ENCODE measurements at regions not wholly inside any gene's neighbourhood (a gene's known extent, or its start where the extent isn't known, plus 50 kb on each side); places are given as distances from the start of the nearest gene placed in this dataset.

- no peak for DNase-seq (ENCODE audit: extremely low read depth, low read depth)
- no peak overlapping the region for H3K4me3 ChIP-seq (replicated peaks; ENCODE audit: low read depth, low read length)
- TF ChIP-seq, protein P1, sequence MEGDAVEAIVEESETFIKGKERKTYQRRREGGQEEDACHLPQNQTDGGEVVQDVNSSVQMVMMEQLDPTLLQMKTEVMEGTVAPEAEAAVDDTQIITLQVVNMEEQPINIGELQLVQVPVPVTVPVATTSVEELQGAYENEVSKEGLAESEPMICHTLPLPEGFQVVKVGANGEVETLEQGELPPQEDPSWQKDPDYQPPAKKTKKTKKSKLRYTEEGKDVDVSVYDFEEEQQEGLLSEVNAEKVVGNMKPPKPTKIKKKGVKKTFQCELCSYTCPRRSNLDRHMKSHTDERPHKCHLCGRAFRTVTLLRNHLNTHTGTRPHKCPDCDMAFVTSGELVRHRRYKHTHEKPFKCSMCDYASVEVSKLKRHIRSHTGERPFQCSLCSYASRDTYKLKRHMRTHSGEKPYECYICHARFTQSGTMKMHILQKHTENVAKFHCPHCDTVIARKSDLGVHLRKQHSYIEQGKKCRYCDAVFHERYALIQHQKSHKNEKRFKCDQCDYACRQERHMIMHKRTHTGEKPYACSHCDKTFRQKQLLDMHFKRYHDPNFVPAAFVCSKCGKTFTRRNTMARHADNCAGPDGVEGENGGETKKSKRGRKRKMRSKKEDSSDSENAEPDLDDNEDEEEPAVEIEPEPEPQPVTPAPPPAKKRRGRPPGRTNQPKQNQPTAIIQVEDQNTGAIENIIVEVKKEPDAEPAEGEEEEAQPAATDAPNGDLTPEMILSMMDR (IDR thresholded peaks at IDR 0.05; ENCODE audit: low read depth, low read length, missing control alignments): no peak
These were observed 528.3 kb downstream of the BUD13 start for GRCh38 chr11:116244439-116244838.

DNA sequence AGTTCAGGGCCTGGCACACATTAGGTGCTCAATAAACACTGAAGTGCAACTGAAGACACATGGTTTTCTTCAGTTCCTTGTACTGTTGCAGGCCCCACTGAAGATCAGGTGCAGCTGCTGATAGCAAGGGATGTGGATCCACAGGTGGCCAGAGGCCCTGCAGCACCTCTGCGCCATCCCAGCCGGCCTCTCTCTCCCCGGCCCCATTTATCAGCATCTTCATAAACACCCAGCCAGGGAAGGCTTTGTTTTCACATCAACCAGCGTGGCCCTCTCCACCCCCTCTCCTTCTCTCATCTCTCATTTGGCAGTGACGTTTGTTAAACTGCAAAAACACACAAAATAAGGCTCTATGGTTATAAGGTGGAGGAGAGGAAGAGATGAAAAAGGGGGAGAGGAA, 528.8 kb downstream of the BUD13 start:
- TF ChIP-seq, protein P1 (IDR thresholded peaks at IDR 0.05; ENCODE audit: low read depth, low read length, missing control alignments): no peak

DNA sequence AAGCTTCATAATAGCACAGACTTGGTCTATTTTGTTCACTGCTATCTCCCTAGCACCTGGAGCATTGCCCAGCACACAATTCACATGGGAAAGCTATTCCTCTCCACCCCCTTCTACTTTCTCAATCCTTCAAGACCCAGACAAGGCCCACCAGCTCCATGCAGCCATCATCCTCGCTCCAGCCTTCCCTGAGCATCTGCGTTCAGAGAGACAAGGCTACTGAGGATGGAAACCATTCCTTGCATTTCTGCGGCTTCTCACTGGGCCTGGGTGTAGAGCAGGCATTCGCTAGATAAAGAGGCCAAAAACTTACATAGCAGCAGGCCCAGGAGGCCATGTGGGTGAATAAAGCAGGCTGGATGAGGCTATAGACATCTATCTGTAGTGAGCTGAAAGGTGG, 530.8 kb downstream of the BUD13 start:
- DNase-seq (ENCODE audit: extremely low read depth, low read depth): no peak
- H3K4me3 ChIP-seq (replicated peaks; ENCODE audit: low read depth, low read length): no peak overlapping the region
- TF ChIP-seq, protein P1 (IDR thresholded peaks at IDR 0.05; ENCODE audit: low read depth, low read length, missing control alignments): no peak

More for the DNA sequence above, 528.8 kb downstream of the BUD13 start:
- no peak for DNase-seq (ENCODE audit: extremely low read depth, low read depth)
- H3K4me3 ChIP-seq (replicated peaks; ENCODE audit: low read depth, low read length): no peak overlapping the region

DNA sequence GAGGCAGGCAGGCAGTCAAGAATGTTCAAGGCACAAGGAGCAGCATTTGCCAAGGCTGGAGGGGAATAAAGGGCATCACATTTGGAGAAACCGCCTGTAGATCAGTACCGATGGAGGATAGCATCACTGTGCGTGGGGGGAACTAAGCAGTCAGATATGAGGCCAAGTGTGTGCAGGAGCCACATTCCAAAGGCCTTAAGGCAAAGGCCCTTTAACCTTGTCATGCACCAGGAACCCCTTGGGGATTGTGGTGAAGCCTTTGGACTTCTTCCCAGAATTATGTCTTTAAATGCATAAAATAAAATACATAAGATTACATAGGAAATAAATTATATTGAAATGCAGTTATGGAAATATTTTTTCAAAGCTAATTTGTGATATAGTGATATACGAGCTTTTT, 532.1 kb downstream of the BUD13 start:
- DNase-seq (ENCODE audit: extremely low read depth, low read depth): no peak
- H3K4me3 ChIP-seq (replicated peaks; ENCODE audit: low read depth, low read length): no peak overlapping the region
- TF ChIP-seq, protein P1 (IDR thresholded peaks at IDR 0.05; ENCODE audit: low read depth, low read length, missing control alignments): no peak

- TF ChIP-seq, protein P1 (IDR thresholded peaks at IDR 0.05; ENCODE audit: low read depth, low read length, missing control alignments): no peak
These were observed 533.5 kb downstream of the BUD13 start for GRCh38 chr11:116239247-116239646.

DNA sequence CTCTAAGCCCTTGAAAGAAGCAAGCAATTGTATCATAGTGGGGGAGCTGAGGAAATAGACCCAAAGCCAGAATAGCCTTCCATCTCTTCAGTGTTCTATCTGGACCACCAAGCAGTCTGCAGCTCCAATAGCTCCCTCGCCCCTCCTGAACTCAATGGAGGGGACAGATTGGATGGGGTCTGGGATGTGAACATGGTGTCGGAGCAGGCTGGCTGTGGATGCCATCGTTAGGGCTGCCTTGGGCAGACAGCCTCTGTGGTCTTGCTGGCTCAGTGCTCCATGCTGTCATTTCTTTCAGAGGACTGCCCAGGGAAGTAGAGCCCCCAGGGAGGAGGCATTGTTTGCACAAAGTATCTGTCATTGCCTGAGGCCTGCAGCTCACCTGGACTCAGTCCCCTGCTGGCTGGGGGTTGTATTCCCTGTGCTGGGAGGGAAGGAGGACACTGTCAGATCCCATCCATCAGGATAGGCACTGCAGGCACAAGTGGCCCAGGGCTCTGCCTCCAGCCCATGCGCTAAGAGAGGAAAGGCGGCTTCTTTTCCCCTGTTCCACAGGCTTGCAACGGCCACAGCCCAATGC, 537.7 kb downstream of the BUD13 start:
- TF ChIP-seq, protein P1 (IDR thresholded peaks at IDR 0.05; ENCODE audit: low read depth, low read length, missing control alignments): no peak
- no peak overlapping the region for H3K4me3 ChIP-seq (replicated peaks; ENCODE audit: low read depth, low read length)
- no peak for DNase-seq (ENCODE audit: extremely low read depth, low read depth)

More at GRCh38 chr11:116239247-116239646, 533.5 kb downstream of the BUD13 start:
- no peak overlapping the region for H3K4me3 ChIP-seq (replicated peaks; ENCODE audit: low read depth, low read length)
- no peak for DNase-seq (ENCODE audit: extremely low read depth, low read depth)

DNA sequence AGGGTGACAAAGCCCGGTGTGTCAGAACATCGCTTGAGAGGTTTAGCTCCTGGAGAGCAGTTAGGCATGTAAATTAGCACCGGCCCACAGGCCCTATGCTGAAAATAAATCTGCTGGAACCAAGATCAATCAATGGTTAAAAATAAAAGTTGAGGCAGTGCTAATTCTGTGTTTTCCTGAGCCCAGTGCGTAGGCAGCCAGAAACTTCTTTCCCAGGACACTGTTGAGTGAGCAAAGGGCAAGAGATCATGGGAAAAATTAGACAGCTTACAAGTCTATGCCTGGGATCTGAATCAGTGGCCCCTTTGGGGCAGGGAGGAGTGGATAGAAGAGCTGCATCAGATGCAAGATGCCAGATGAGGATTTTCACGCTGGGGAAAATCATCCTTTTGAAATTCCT, 539.2 kb downstream of the BUD13 start:
- no peak overlapping the region for H3K4me3 ChIP-seq (replicated peaks; ENCODE audit: low read depth, low read length)
- DNase-seq (ENCODE audit: extremely low read depth, low read depth): no peak
- TF ChIP-seq, protein P1 (IDR thresholded peaks at IDR 0.05; ENCODE audit: low read depth, low read length, missing control alignments): no peak
